ENCODE measurements at regions not wholly inside any gene's neighbourhood (a gene's known extent, or its start where the extent isn't known, plus 50 kb on each side); places are given as distances from the start of the nearest gene placed in this dataset.
"Not testable (repeated sequence)": the region's sequence is repeated elsewhere in the genome, so short reads cannot be mapped to it uniquely, and the experiment has no call there.

DNA sequence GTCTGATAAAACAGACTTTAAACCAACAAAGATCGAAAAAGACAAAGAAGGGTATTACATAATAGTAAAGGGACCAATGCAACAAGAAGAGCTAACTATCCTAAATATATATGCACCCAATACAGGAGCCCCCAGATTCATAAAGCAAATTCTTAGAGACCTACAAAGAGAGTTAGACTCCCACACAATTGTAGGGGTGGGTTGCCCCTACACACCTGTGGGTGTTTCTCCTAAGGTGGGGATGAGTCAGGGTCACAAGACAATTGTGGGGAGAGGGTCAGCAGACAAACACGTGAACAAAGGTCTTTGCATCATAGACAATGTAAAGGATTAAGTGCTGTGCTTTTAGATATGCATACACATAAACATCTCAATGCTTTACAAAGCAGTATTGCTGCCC lies 269.4 kb upstream of the PRR16 start:
- TF ChIP-seq, protein P1, sequence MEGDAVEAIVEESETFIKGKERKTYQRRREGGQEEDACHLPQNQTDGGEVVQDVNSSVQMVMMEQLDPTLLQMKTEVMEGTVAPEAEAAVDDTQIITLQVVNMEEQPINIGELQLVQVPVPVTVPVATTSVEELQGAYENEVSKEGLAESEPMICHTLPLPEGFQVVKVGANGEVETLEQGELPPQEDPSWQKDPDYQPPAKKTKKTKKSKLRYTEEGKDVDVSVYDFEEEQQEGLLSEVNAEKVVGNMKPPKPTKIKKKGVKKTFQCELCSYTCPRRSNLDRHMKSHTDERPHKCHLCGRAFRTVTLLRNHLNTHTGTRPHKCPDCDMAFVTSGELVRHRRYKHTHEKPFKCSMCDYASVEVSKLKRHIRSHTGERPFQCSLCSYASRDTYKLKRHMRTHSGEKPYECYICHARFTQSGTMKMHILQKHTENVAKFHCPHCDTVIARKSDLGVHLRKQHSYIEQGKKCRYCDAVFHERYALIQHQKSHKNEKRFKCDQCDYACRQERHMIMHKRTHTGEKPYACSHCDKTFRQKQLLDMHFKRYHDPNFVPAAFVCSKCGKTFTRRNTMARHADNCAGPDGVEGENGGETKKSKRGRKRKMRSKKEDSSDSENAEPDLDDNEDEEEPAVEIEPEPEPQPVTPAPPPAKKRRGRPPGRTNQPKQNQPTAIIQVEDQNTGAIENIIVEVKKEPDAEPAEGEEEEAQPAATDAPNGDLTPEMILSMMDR (IDR thresholded peaks at IDR 0.05; ENCODE audit: borderline replicate concordance, extremely low read depth, low read length, poor library complexity, severe bottlenecking) = not testable (repeated sequence)
- TF ChIP-seq EZH2 (IDR thresholded peaks at IDR 0.05; ENCODE audit: borderline replicate concordance, low read depth, low read length, severe bottlenecking) = not testable (repeated sequence)
